ENCODE measurements at regions not wholly inside any gene's neighbourhood (a gene's known extent, or its start where the extent isn't known, plus 50 kb on each side); places are given as distances from the start of the nearest gene placed in this dataset.
A peak's percentile ranks its signal among the peaks of the same experiment; 100 is the strongest.
"Not testable (repeated sequence)": the region's sequence is repeated elsewhere in the genome, so short reads cannot be mapped to it uniquely, and the experiment has no call there.

GRCh38 chr1:143694085-143694484, 277.7 kb downstream of the FAM72C start:
- DNase-seq: no peak

- no peak for DNase-seq
Measured at GRCh38 chr1:143691971-143692529, 279.7 kb downstream of the FAM72C start.

GRCh38 chr1:143691400-143691891, 280.3 kb downstream of the FAM72C start:
- peak; percentile 40 for DNase-seq

- no peak for DNase-seq
Measured at GRCh38 chr1:143689781-143690180, 282.0 kb downstream of the FAM72C start.

- no peak for DNase-seq
Measured at GRCh38 chr1:143680304-143680703, 291.5 kb downstream of the FAM72C start.

- DNase-seq: no peak
Measured at GRCh38 chr1:143672983-143673382, 298.8 kb downstream of the FAM72C start.

GRCh38 chr1:143667730-143668129, 304.1 kb downstream of the FAM72C start:
- DNase-seq: no peak

GRCh38 chr1:143666851-143667250, 304.9 kb downstream of the FAM72C start:
- no peak for DNase-seq

GRCh38 chr1:143665606-143666005, 306.2 kb downstream of the FAM72C start:
- DNase-seq: no peak

- DNase-seq: not testable (repeated sequence)
Measured at GRCh38 chr1:143663056-143663455, 308.7 kb downstream of the FAM72C start.

GRCh38 chr1:143661418-143662101, 310.2 kb downstream of the FAM72C start:
- no peak for DNase-seq

GRCh38 chr1:143660354-143660941, 311.3 kb downstream of the FAM72C start:
- no peak for DNase-seq

- DNase-seq: no peak
Measured at GRCh38 chr1:143653429-143653802, 318.4 kb downstream of the FAM72C start.

GRCh38 chr1:143652744-143653428, 318.9 kb downstream of the FAM72C start:
- DNase-seq: no peak

GRCh38 chr1:143652187-143652586, 319.6 kb downstream of the FAM72C start:
- DNase-seq: no peak

- no peak for DNase-seq
Measured at GRCh38 chr1:143651350-143651992, 320.3 kb downstream of the FAM72C start.

- DNase-seq: not testable (repeated sequence)
Measured at GRCh38 chr1:143644035-143644434, 327.8 kb downstream of the FAM72C start.

GRCh38 chr1:143643148-143643885, 328.5 kb downstream of the FAM72C start:
- no peak for DNase-seq

GRCh38 chr1:143625886-143626285, 345.9 kb downstream of the FAM72C start:
- DNase-seq: no peak

GRCh38 chr1:143619851-143620250, 351.9 kb downstream of the FAM72C start:
- no peak for DNase-seq

- no peak for DNase-seq
Measured at GRCh38 chr1:143611159-143611558, 360.6 kb downstream of the FAM72C start.

- DNase-seq: no peak
Measured at GRCh38 chr1:143610196-143610595, 361.6 kb downstream of the FAM72C start.

- no peak for DNase-seq
Measured at GRCh38 chr1:143604887-143605286, 366.9 kb downstream of the FAM72C start.
